Tibial nerve (tissue), 4 donors: ENCODE measurements at regions not wholly inside any gene's neighbourhood (a gene's known extent, or its start where the extent isn't known, plus 50 kb on each side); places are given as distances from the start of the nearest gene placed in this dataset.
A peak's percentile ranks its signal among the peaks of the same experiment; 100 is the strongest.

Experiments
- DNase-seq, 2 donors: peaks; one replicate each; pipeline ENCODE4 v3.0.0-alpha.2; 2019; ENCODE audit warnings: low spot score in 2 of 2
- H3K27ac ChIP-seq, 4 donors: fragments of 200-600 bp; sonication (generic) in 3 of 4; one replicate each; pipeline ENCODE4 v1.5.1; 2017 to 2019; ENCODE audit warnings: mild to moderate bottlenecking in 1 of 4
- H3K27me3 ChIP-seq, 2 donors: fragments of 200-600 bp; sonication (generic) in 1 of 2; one replicate each; pipeline versions ENCODE4 v1.5.1 to v1.6.0; 2017 to 2019
- H3K36me3 ChIP-seq, 3 donors: fragments of 200-600 bp; sonication (generic); one replicate each; pipeline ENCODE4 v1.5.1; 2018 to 2019
- H3K4me1 ChIP-seq, 4 donors: fragments of 200-600 bp; sonication (generic) in 3 of 4; one replicate each; pipeline ENCODE4 v1.5.1; 2017 to 2019
- H3K4me3 ChIP-seq, 4 donors: fragments of 200-600 bp; sonication (generic) in 3 of 4; one replicate each; pipeline ENCODE4 v1.5.1; 2017 to 2019; ENCODE audit warnings: mild to moderate bottlenecking in 1 of 4, moderate library complexity in 1 of 4
- H3K9me3 ChIP-seq, 4 donors: fragments of 200-600 bp; sonication (generic) in 3 of 4; one replicate each; pipeline ENCODE4 v1.5.1; 2017 to 2019
- EP300 ChIP-seq, 2 donors: sonication (generic); formaldehyde crosslinking; IDR thresholded peaks; one replicate each; pipeline ENCODE4 v1.6.1; 2017; ENCODE audit warnings: antibody characterized with exemption in 2 of 2, mild to moderate bottlenecking in 1 of 2
- POLR2A ChIP-seq, 2 donors: fragments of 450-650 bp; IDR thresholded peaks; one replicate each; pipeline ENCODE4 v1.6.1; 2017; ENCODE audit warnings: antibody characterized with exemption in 2 of 2, mild to moderate bottlenecking in 2 of 2, moderate library complexity in 2 of 2
- WGBS, 2 donors: methylation state at CpG; one replicate each; pipeline ENCODE4 v1.1.5; 2018; 5-methylcytosine and 5-hydroxymethylcytosine counted together
- TF ChIP-seq, protein P1 (sequence below), 5 experiments: fragments of 200-600 bp in 3 of 5; fragments of 450-650 bp in 2 of 5; sonication (generic) in 3 of 5; IDR thresholded peaks; one replicate each; pipeline ENCODE4 v1.5.1; 2016 to 2019; ENCODE audit warnings: antibody characterized with exemption in 5 of 5, mild to moderate bottlenecking in 3 of 5, moderate library complexity in 2 of 5

DNA sequence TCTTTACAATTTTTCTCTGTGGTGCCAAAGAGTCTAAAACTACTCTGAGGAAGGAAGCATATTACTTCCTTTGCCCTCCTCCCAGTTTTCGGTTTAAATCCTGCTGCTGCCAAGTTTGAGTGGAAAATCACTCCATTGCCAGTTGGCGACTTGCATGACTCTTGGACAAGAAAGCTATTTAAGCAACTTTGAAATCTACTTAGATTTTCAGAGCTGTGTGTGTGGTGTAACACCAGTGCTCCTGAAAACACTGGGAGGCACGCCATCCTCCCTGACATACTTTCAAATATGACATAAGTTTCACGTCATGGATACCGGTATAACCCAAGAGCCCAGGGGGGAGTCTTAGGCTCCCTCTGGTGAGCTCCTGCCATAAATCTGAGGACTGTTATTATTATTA, 83.5 kb upstream of the RIOK2 start:
- Histone ChIP-seq H3K27me3 (no peaks in the 10 kb centered on the region), H3K9me3 (peaks cover 0 to 10% (median 3%) of the 10 kb centered on the region in 4 donors), H3K4me3 (no peak overlapping the region), H3K27ac (no peak overlapping the region), H3K36me3 (no peaks in the 10 kb centered on the region), H3K4me1 (no peaks in the 10 kb centered on the region)
- 53 to 63% methylated on average over 5 of the region's 5 CpGs for WGBS, 2 donors
- peak in 1 of 2 donors; percentile 9 for DNase-seq
- TF ChIP-seq POLR2A (IDR thresholded peaks at IDR 0.05) (no peak), EP300 (IDR thresholded peaks at IDR 0.05) (no peak)
- TF ChIP-seq, protein P1, sequence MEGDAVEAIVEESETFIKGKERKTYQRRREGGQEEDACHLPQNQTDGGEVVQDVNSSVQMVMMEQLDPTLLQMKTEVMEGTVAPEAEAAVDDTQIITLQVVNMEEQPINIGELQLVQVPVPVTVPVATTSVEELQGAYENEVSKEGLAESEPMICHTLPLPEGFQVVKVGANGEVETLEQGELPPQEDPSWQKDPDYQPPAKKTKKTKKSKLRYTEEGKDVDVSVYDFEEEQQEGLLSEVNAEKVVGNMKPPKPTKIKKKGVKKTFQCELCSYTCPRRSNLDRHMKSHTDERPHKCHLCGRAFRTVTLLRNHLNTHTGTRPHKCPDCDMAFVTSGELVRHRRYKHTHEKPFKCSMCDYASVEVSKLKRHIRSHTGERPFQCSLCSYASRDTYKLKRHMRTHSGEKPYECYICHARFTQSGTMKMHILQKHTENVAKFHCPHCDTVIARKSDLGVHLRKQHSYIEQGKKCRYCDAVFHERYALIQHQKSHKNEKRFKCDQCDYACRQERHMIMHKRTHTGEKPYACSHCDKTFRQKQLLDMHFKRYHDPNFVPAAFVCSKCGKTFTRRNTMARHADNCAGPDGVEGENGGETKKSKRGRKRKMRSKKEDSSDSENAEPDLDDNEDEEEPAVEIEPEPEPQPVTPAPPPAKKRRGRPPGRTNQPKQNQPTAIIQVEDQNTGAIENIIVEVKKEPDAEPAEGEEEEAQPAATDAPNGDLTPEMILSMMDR (IDR thresholded peaks at IDR 0.05) = no peak

DNA sequence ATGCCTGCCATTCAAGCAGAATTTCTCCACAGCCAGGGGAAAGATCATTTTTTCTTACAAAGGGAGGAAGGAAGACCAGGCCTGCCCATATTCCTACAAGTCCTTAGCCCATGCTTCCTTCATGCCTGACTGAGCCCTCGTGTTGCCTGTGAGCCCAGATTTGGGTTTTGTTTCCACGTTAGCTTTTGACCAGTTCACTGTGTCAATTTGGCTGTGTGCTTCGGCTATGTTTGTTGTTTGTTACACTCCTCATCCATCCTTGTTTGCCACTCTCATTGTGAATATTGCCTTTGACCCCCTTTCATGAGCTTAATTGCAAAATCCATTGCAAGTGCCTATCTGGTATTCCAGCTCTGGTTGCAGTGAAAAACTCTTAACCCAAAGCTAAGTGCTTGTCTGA, 84.7 kb upstream of the RIOK2 start:
- Histone ChIP-seq H3K27ac (no peak overlapping the region), H3K4me3 (no peak overlapping the region), H3K4me1 (no peaks in the 10 kb centered on the region), H3K36me3 (no peaks in the 10 kb centered on the region), H3K9me3 (peaks cover 0 to 16% (median 6%) of the 10 kb centered on the region in 4 donors), H3K27me3 (no peaks in the 10 kb centered on the region)
- DNase-seq = no peak
- WGBS, 2 donors = 52 to 61% methylated on average over 3 of the region's 3 CpGs
- no peak for TF ChIP-seq EP300 (IDR thresholded peaks at IDR 0.05)
- no peak for TF ChIP-seq POLR2A (IDR thresholded peaks at IDR 0.05)

DNA sequence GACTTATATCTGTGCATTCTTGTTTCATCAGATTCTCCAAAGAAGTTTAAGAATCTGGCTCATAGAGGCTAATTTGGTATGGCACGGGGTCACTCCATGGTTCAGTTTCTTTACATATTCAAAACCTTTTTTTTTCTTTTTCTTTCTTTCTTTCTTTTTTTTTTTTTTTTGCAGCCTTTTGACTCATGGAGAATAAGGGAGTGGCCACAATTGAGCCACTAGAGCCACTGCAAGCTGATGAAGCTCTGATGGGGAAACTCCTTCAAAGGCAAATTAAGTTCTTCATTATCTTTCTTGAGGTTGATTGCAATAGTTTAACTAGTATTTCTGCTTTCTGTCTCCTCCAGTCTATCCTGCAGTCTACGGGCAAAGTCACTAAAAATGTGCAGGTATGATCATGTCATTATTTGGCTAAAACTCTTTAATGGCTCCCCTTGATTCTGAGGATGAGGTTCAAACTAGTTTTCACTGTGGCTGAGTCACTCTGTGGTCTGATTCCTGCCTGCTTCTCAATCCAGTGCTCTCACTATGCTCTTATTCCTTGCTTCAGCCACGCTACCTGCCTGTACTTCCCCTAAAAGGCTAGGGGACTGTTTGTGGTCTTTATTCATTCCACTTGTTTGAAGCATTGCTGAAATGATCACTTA, 93.5 kb upstream of the RIOK2 start:
- no peak for DNase-seq

DNA sequence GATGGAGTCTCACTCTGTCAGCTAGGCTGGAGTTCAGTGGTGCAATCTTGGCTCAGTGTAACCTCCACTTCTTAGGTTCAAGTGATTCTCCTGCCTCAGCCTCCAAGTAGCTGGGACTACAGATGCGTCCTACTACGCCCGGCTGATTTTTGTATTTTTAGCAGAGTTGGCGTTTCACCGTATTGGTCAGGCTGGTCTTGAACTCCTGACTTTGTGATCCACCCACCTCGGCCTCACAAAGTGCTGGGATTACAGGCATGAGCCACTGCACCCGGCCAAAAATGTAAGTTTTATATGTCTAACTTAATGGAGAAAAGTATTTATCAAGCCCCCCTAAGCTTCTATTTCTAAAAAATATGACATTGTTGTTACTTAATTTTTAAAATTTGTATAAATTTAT, 98.2 kb upstream of the RIOK2 start:
- Histone ChIP-seq H3K4me3 (no peak overlapping the region), H3K9me3 (peaks cover 0 to 16% (median 0%) of the 10 kb centered on the region in 4 donors), H3K27me3 (no peaks in the 10 kb centered on the region), H3K27ac (no peak overlapping the region), H3K36me3 (no peaks in the 10 kb centered on the region), H3K4me1 (no peaks in the 10 kb centered on the region)
- WGBS, 2 donors = 90 to 95% methylated on average over 7 of the region's 7 CpGs
- no peak for DNase-seq
- TF ChIP-seq POLR2A (IDR thresholded peaks at IDR 0.05) (no peak), EP300 (IDR thresholded peaks at IDR 0.05) (no peak)
- TF ChIP-seq, protein P1 (IDR thresholded peaks at IDR 0.05) = no peak

More for the DNA sequence above, 93.5 kb upstream of the RIOK2 start:
- Histone ChIP-seq H3K9me3 (peaks cover 0 to 24% (median 7%) of the 10 kb centered on the region in 4 donors), H3K4me3 (no peak overlapping the region), H3K36me3 (no peaks in the 10 kb centered on the region), H3K27me3 (no peaks in the 10 kb centered on the region), H3K27ac (no peak overlapping the region), H3K4me1 (no peaks in the 10 kb centered on the region)
- WGBS, 2 donors = 67 to 81% methylated on average over 3 of the region's 3 CpGs
- TF ChIP-seq EP300 (IDR thresholded peaks at IDR 0.05) = no peak
- no peak for TF ChIP-seq POLR2A (IDR thresholded peaks at IDR 0.05)
- TF ChIP-seq, protein P1 (IDR thresholded peaks at IDR 0.05) = no peak

DNA sequence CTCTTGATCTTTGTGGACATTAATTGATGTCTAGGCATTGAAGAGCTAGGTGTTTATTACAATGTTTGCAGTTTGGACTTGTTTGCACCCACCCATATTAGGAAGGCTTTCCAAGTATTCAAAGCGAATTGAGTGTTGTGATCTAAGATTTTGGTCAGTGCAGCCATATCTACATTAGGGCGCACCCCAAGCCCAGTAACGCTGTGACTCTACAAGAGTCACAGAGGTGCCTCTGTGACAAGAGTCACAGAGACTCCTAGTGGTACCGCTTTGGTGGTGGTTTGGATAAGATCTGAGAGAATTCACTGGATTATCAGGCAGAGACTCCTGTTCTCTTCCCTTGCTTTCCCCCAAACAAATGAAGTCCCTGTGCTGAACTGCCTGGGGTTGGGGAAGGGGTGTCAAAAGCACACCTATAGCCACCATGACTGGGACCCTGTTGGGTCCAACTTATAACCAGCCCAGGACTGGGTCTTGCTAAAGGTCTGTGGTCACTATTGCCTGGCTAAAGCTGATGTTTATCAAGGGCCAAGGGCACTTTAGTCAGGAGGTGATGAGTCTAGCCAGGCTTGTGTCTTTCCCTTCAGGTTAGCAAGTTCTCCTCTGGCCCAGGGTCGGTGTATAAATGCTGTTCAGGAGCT, 114.1 kb upstream of the RIOK2 start:
- H3K9me3 ChIP-seq = peaks cover 0 to 5% (median 0%) of the 10 kb centered on the region in 4 donors

More for the DNA sequence above, 114.1 kb upstream of the RIOK2 start:
- Histone ChIP-seq H3K4me3 (no peak overlapping the region), H3K27me3 (no peaks in the 10 kb centered on the region), H3K4me1 (no peaks in the 10 kb centered on the region), H3K27ac (no peak overlapping the region), H3K36me3 (no peaks in the 10 kb centered on the region)
- 16 to 22% methylated on average over 5 of the region's 5 CpGs for WGBS, 2 donors
- TF ChIP-seq, protein P1 (IDR thresholded peaks at IDR 0.05) = no peak
- TF ChIP-seq POLR2A (IDR thresholded peaks at IDR 0.05) = no peak
- TF ChIP-seq EP300 (IDR thresholded peaks at IDR 0.05) = no peak
- DNase-seq = no peak
